ENCODE measurements at regions not wholly inside any gene's neighbourhood (a gene's known extent, or its start where the extent isn't known, plus 50 kb on each side); places are given as distances from the start of the nearest gene placed in this dataset.

DNA sequence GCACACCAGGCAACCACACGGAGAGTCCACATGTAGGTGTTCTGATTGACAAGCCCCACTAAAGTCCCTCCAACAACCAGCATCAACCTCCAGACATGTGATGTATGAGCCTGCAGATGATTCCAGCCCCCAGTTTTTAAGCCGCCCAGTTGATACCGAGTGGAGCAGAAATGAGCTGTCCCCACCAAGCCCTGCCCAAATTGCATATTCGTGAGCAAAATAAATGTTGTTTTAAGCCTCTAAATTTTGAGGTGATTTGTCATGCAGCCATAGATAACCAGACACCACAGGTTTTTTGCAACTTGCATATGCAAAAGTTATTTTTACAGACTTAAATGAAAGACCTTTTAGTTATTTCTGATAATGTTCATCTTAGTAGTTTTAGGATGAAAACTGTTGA lies 187.7 kb downstream of the PIK3R1 start:
- H3K27me3 ChIP-seq (replicated peaks in 1 of 7) = no peaks in the 10 kb centered on the region
- TF ChIP-seq POLR2A (IDR thresholded peaks at IDR 0.05) (no peak), POLR2AphosphoS5 (IDR thresholded peaks at IDR 0.05) (no peak)
- TF ChIP-seq, protein P1, sequence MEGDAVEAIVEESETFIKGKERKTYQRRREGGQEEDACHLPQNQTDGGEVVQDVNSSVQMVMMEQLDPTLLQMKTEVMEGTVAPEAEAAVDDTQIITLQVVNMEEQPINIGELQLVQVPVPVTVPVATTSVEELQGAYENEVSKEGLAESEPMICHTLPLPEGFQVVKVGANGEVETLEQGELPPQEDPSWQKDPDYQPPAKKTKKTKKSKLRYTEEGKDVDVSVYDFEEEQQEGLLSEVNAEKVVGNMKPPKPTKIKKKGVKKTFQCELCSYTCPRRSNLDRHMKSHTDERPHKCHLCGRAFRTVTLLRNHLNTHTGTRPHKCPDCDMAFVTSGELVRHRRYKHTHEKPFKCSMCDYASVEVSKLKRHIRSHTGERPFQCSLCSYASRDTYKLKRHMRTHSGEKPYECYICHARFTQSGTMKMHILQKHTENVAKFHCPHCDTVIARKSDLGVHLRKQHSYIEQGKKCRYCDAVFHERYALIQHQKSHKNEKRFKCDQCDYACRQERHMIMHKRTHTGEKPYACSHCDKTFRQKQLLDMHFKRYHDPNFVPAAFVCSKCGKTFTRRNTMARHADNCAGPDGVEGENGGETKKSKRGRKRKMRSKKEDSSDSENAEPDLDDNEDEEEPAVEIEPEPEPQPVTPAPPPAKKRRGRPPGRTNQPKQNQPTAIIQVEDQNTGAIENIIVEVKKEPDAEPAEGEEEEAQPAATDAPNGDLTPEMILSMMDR (IDR thresholded peaks at IDR 0.05 in 8 of 11, conservative IDR thresholded peaks at IDR 0.05 in 3 of 11) = no peak
- H3K9me3 ChIP-seq = no peaks in the 10 kb centered on the region
- no peak for DNase-seq
- 89 to 92% (median 90%) methylated on average over 4 of the region's 4 CpGs for WGBS, 5 donors
- no peak overlapping the region for H3K4me3 ChIP-seq
- peaks cover 6 to 19% (median 17%) of the 10 kb centered on the region in 6 donors for H3K4me1 ChIP-seq
- intact Hi-C loops (cut with DNase I; ENCODE audit: low total_unique reads) = no loop called here
- H3K36me3 ChIP-seq = no peaks in the 10 kb centered on the region
- H3K27ac ChIP-seq = no peak overlapping the region

DNA sequence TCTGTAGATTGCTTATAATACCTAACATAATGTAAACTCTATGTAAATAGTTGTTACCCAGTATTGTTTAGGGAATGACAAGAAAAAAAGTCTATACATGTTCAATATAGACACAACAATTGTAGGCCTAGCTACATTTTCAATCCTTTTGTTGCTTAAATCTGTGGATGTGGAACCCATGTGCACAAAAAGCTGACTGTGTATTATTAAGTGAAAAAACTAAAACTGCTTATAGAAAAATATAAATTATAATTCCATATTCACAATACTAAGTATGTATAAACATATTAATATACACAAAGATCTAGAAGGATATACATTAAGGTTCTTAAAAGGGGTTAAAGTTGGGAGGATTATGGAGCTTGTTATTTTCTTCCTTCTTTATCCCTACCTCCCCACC lies 188.7 kb downstream of the PIK3R1 start:
- no peak for TF ChIP-seq POLR2A (IDR thresholded peaks at IDR 0.05)
- TF ChIP-seq, protein P1 (IDR thresholded peaks at IDR 0.05 in 8 of 11, conservative IDR thresholded peaks at IDR 0.05 in 3 of 11) = no peak
- no peak for TF ChIP-seq POLR2AphosphoS5 (IDR thresholded peaks at IDR 0.05)
- intact Hi-C loops (cut with DNase I; ENCODE audit: low total_unique reads) = no loop called here
- no peaks in the 10 kb centered on the region for H3K9me3 ChIP-seq
- no peak for DNase-seq
- H3K27me3 ChIP-seq (replicated peaks in 1 of 7) = no peaks in the 10 kb centered on the region
- H3K4me1 ChIP-seq = peaks cover 6 to 25% (median 17%) of the 10 kb centered on the region in 6 donors
- no peak overlapping the region for H3K27ac ChIP-seq
- H3K4me3 ChIP-seq = no peak overlapping the region
- H3K36me3 ChIP-seq = no peaks in the 10 kb centered on the region

DNA sequence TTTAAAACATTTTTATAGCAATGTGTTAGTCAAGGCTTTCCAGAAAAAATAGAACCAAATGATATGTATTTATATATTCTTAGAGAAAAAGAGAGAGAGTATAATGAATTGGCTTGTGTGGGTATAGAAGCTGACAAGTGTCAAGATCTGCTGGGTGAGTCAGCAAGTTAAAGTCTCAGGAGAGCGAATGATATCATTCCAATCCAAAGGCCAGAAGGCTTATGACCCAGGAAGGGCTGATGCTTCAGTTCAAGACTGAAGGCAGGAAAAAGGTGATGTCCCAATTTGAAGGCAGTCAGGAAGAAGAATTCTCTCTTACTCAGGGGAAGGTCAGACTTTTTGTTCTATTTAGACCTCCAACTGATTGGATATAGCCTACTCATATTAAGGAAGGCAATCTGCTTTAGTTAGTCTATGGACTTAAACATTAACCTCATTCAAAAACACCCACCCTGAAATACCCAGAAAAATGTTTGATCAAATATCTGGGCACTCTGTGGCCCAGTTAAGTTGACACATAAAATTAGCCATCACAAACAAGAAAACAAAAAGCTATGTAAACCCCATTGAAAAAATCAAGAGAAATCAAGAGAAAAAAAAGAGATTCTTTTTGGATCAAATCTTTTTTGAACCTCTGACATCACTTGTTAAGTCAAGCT lies 189.6 kb downstream of the PIK3R1 start:
- WGBS, 5 donors = 54 to 86% (median 68%) methylated on average over 1 of the region's 1 CpG
- TF ChIP-seq, protein P1 (IDR thresholded peaks at IDR 0.05 in 8 of 11, conservative IDR thresholded peaks at IDR 0.05 in 3 of 11) = no peak

DNA sequence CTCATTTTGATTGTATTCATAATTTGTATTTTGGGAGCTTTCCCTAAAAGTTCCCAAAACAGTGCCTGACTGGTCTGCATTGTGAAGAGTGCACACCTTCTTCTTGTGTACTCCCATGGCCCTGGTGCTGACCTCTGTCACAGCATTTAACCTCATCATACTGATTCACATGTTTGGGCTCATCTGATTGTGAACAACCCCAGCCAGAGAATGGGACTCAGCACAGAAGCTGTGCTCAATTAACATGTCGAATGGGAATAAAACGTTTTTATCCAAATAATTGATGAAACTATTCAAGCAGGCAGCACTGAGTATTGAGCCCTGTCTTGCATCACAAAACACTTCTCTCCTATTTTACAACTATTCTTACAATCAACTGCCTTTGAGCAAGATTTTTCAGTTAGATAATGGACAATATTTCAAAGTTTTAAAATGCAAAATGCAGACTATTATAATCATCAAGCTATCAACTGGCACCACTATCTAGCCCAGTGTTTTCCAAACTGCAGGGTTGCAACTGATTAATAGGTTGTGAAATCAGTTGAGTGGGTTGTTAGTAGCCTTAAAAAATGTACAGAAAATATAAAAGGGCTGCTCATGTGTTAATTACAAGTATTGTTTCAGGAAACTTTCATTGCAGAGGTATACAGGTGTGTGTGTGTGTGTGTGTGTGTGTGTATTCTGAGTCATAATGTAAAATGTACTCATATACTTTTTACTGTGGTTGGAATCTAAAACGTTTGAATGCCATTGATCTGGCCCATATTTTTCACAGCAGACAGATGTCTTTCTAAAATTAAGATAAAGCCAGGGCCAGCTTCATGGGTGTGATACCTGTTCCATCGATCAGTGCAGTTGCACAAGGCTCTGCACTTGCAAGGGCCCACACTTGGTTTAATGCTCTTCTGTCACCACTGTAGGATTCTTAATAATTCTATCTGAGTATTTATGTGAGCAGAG lies 190.5 kb downstream of the PIK3R1 start:
- no peak overlapping the region for H3K4me3 ChIP-seq
- TF ChIP-seq POLR2AphosphoS5 (IDR thresholded peaks at IDR 0.05) (no peak), POLR2A (IDR thresholded peaks at IDR 0.05) (no peak)
- TF ChIP-seq, protein P1 (IDR thresholded peaks at IDR 0.05 in 8 of 11, conservative IDR thresholded peaks at IDR 0.05 in 3 of 11) = no peak
- intact Hi-C loops (cut with DNase I; ENCODE audit: low total_unique reads) = no loop called here
- DNase-seq = no peak
- peak overlapping the region in 3 of 8 donors; percentile 19 to 34 (median 32) for H3K27ac ChIP-seq
- H3K4me1 ChIP-seq = peaks cover 6 to 25% (median 17%) of the 10 kb centered on the region in 6 donors
- no peaks in the 10 kb centered on the region for H3K36me3 ChIP-seq
- H3K27me3 ChIP-seq (replicated peaks in 1 of 7) = no peaks in the 10 kb centered on the region
- 63 to 71% (median 66%) methylated on average over 4 of the region's 4 CpGs for WGBS, 5 donors
- H3K9me3 ChIP-seq = no peaks in the 10 kb centered on the region

More for the DNA sequence above, 189.6 kb downstream of the PIK3R1 start:
- DNase-seq = no peak
- intact Hi-C loops (cut with DNase I; ENCODE audit: low total_unique reads) = no loop called here
- no peak overlapping the region for H3K27ac ChIP-seq
- H3K27me3 ChIP-seq (replicated peaks in 1 of 7) = no peaks in the 10 kb centered on the region
- H3K4me1 ChIP-seq = peaks cover 6 to 25% (median 17%) of the 10 kb centered on the region in 6 donors
- H3K4me3 ChIP-seq = no peak overlapping the region
- no peaks in the 10 kb centered on the region for H3K36me3 ChIP-seq
- H3K9me3 ChIP-seq = no peaks in the 10 kb centered on the region
